GM18498 (cell line): ENCODE measurements at regions not wholly inside any gene's neighbourhood (a gene's known extent, or its start where the extent isn't known, plus 50 kb on each side); places are given as distances from the start of the nearest gene placed in this dataset.

Experiments used
- ATAC-seq: cut with Tn5 transposase; IDR thresholded peaks from one replicate; pipeline ENCODE4 v1.9.1; 2021; ENCODE audit warnings: mild to moderate bottlenecking, moderate library complexity; ENCODE audit not compliant: unreplicated experiment

- no peak for ATAC-seq
These were observed 348.5 kb upstream of the PROK2 start for GRCh38 chr3:72133329-72134011.

GRCh38 chr3:72131899-72132298, 347.0 kb upstream of the PROK2 start:
- ATAC-seq, result no peak

- ATAC-seq, result no peak
These were observed 345.6 kb upstream of the PROK2 start for GRCh38 chr3:72130565-72130964.

GRCh38 chr3:72129501-72130094, 344.6 kb upstream of the PROK2 start:
- ATAC-seq, result no peak

- ATAC-seq, result no peak
These were observed 344.0 kb upstream of the PROK2 start for GRCh38 chr3:72128921-72129320.

GRCh38 chr3:72127844-72128243, 342.9 kb upstream of the PROK2 start:
- ATAC-seq, result no peak

GRCh38 chr3:72127224-72127612, 342.3 kb upstream of the PROK2 start:
- no peak for ATAC-seq

- ATAC-seq, result no peak
These were observed 341.7 kb upstream of the PROK2 start for GRCh38 chr3:72126441-72127223.

GRCh38 chr3:72123908-72124441, 339.0 kb upstream of the PROK2 start:
- ATAC-seq, result peak; percentile 61

GRCh38 chr3:72120806-72121778, 336.1 kb upstream of the PROK2 start:
- ATAC-seq, result peak; percentile 78

GRCh38 chr3:72120039-72120438, 335.1 kb upstream of the PROK2 start:
- ATAC-seq, result no peak

GRCh38 chr3:72118628-72119027, 333.7 kb upstream of the PROK2 start:
- no peak for ATAC-seq

- no peak for ATAC-seq
These were observed 331.3 kb upstream of the PROK2 start for GRCh38 chr3:72116226-72116625.

GRCh38 chr3:72115307-72115706, 330.4 kb upstream of the PROK2 start:
- no peak for ATAC-seq

- no peak for ATAC-seq
These were observed 329.8 kb upstream of the PROK2 start for GRCh38 chr3:72114773-72115172.

- ATAC-seq, result no peak
These were observed 329.0 kb upstream of the PROK2 start for GRCh38 chr3:72113964-72114363.

GRCh38 chr3:72113564-72113963, 328.6 kb upstream of the PROK2 start:
- ATAC-seq, result no peak

GRCh38 chr3:72112435-72112834, 327.5 kb upstream of the PROK2 start:
- no peak for ATAC-seq

- ATAC-seq, result no peak
These were observed 326.6 kb upstream of the PROK2 start for GRCh38 chr3:72111265-72112205.
